Umbilical cord (tissue), 1 donor: ENCODE measurements at regions not wholly inside any gene's neighbourhood (a gene's known extent, or its start where the extent isn't known, plus 50 kb on each side); places are given as distances from the start of the nearest gene placed in this dataset.

Experiments used
- DNase-seq: peaks from one replicate; pipeline ENCODE4 v3.0.0-alpha.2; 2015; ENCODE audit warnings: low spot score

DNA sequence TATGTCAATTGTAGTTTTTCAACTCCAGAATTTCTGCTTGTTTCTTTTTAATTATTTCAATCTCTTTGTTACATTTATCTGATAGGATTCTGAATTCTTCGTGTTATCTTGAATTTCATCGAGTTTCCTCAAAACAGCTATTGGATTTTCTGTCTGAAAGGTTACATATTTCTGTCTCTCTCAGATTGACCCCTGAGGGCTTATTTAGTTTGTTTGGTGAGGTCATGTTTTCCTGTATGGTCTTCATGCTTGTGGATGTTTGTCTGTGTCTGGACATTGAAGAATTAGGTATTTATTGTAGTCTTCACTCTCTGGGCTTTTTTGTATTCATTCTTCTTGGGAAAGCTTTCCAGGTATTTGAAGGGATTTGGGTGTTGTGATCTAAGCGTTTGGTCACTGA, 85.6 kb downstream of the SNAPC1 start:
- DNase-seq, result no peak

DNA sequence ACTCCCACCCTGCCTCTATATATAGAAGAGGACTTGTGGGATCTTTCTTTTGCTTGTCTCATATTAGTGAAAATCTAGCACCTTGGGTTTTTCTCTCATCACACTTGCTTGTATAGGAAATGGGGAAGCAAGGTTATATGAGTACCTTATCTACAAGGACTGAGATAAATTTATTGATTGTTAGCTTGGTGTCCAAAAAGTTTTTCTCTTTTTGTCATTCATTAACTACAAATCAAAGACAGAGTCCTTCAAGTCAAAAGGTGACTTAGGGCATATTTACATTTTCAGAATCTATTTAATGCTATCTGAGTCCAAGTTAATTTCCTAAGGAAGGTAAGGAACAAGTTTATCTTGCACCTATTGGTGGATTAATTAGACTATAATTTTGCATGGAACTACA, 92.7 kb downstream of the SNAPC1 start:
- no peak for DNase-seq

DNA sequence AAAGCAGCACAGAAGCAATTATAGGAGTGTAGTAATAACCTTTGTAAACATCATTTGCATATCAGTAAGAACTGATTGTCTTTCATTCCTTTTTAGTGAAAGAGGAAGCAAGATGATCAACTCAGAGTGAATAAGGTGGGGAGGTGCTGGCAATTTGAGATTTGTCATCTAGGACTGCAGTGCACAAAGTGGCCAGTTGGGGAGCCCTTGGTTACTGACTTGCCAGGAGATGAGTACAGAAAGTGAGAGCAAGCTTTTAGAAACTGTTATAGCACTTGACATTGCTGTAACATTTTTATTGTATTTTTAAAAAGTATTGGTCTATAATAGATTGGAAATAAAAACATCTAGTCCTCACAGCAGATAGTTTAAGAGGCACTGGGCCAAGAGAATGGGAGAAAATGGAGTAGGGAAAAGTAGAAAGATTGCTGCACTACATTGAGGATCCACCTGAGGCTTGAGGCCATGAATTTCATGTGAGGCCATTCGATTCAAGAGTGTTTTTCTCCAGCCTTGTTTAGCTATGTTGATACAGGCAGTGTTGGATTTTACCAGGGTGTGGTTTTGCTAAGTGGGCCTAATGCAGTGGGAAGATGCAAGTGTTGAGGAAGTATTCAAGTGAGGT, 98.2 kb downstream of the SNAPC1 start:
- no peak for DNase-seq

DNA sequence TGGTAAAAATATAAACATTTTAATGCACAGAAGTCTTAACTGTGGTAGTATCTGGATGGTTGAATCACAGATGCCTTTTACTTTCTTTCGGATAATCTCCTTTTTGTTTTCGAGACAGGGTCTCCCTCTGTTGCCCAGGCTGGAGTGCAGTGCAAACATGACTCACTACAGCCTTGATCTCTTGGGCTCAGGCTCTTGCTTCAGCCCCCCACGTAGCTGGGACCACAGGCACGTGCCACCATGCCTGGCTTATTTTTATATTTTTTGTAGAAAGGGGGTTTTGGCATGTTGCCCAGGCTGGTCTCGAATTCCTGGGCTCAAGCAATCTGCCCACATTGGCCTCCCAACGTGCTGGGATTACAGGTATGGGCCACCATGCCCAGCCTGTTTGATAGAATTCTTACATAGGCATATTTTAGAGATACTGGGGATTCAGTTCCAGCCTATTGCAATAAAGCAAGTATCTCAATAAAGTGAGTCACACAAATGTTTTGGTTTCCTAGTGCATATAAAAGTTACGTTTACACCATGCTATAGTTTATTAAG, 99.2 kb downstream of the SNAPC1 start:
- no peak for DNase-seq

DNA sequence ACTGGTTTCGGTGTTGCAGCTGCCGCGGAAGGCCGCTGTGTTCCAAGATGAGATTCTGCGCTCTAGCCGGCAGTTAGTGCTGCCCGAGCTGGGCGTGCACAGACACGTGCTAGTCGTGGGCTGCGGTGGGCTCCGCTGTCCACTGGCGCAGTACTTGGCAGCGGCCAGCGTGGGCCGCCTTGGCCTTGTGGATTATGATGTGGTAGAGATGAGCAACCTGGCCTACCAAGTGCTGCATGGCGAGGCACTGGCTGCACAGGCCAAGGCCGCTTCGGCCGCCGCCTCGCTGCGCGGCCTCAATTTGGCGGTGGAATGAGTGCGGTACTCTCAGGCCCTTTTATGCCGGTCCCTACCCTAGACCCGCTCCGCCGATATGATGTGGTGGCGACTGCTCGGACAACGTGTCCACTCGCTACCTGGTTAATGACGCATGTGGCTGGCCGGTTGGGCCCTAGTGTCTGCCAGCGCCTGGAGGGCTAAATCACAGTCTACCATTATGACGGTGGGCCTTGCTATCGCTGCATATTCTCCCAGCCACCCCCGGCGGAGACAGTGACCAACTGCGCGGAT, 102.2 kb downstream of the SNAPC1 start:
- DNase-seq, result no peak

DNA sequence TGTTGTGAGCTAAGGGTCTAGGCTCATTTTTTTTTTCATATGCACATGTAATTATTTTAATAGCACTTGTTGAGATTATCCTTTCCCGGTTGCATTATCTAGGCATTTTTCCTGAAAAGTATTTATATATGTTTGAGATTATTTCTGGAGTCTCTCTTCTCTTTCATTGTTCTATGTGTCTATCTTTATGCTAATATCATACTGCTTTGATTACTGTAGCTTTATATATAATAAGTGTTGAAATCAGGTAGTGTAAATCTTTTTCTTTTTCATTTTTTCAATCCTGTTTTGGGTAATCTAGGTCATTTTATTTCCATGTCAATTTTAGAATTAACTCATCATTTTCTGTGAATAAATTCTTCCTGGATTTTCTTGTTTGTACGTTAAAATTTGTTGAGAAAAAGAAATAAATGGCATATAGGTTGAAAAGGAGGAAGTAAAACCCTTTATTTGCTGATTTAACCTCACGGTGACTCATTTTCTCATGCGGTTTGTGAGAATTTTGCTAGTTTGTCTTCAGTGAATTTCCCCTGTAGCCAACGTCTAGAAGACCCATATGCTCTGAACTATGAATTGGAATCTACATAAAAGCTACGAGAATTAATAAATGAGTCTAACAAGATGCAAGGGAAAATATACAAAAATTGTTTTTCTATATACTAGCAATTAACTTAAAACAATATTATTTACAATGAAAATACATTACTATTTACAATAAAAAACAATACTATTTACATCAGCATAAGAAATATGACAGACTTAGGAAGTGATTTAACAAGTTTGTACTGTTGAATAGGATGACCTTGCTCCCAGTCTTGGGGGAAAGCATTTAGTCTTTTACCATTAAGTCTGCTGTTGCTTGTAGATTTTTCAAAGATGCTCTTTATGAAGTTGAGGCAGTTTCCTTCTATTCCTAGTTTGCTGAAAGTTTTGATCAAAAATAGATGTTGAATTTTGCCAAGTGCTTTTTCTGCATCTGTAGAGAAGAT, 105.0 kb downstream of the SNAPC1 start:
- DNase-seq, result no peak

DNA sequence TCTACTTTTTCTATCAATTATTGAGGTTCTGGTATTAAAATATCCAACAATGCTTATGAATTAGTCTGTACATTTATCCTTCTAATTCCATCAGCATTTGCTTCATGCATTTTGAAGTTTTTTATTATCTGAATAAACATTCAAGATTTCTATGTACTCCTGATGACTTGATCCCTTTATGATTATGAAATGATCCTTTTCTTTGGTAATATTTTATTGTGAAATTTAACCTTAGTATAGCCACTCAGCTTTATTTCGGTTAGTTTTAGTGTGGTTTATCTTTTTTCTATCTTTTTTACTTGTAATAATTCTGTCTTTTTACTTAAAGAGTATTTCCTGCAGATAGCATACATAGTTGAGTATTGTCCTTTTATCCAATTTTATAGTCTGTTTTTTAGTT, 106.6 kb downstream of the SNAPC1 start:
- DNase-seq, result no peak

DNA sequence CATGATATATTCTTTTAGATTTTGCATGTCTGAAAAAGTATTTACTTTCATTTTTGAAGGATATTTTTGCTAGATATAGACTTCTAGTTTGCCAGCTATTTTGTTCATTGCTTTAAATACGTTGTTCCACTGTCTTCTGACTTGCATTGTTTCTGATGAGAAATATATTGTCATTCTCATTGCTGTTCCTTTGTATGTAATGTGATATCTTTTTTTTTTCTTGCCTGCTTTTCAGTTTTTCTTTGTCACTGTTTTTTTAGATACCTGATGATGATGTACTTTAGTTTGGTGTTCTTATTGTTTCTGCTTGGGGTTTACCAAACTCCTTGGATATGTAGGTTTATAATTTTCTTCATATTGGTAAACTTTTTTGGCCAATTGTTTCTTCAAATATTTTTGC, 107.9 kb downstream of the SNAPC1 start:
- DNase-seq, result no peak

DNA sequence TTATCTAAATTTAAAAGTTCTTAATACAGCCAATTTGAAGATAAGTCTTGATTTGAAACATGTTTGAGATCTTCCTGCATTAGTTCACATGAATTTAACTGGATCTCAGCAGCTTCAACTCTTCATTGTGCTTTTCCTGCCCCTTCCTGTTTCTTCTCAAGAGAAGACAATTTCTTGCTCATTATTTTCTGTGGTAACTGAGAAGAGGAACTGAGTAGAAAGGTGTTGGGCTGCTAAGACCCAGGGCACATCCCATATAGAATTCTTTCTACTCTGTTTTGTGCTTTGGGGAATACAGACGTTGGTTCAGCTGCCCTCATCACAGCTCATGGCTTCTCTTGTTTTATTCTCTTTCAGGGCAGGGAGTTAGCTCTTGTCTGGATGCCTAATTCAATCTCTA, 110.2 kb downstream of the SNAPC1 start:
- no peak for DNase-seq

DNA sequence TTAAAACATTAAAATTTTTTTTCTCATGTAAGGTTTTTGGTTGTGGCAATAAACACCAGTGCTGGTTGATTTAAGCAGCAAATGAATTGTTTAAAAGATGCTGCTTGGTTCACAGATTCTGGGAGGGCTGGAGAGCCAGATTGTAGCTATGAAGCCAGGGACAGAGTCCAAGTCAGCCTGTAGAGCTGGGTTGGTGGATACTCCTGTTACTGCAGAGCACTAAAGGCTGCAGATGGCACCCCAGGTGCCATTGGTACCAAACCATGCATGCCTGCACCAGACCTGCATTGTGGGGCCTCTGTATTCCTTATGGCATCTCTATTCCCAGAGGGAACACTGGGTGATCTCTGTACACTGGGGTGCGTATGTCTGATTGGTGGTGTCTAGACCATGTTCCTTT, 113.3 kb downstream of the SNAPC1 start:
- DNase-seq, result no peak

DNA sequence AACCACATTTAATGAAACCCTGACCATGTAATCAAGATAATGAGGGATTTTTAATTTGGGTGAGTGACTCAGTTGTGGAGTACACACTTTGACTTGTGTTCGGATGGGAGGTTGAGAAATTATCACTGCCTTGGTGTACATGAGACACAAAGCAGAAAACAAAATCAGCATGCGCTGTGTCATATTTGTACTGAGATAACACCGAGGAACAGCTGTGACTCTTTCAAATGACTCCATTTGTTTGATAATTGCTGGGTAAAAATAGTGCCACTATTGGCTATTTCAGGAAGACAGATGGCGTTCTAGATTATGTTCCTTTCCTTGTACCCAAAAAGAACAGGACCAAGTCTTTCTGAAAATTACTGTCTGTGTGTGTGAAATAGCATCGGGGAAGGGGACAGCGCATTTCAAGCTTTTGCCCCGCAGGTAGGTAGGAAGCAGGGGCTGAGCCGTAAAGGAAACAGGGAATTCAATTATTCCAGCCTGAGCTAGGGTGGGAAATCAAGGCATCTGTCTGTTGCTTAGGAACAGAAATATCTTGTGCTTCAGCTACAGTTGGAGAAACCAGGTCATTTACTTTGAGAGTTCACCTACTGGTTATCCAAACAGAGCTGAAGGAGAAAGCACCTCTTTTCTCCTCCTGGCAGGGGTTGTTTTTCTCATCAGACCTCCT, 114.3 kb downstream of the SNAPC1 start:
- DNase-seq, result no peak

DNA sequence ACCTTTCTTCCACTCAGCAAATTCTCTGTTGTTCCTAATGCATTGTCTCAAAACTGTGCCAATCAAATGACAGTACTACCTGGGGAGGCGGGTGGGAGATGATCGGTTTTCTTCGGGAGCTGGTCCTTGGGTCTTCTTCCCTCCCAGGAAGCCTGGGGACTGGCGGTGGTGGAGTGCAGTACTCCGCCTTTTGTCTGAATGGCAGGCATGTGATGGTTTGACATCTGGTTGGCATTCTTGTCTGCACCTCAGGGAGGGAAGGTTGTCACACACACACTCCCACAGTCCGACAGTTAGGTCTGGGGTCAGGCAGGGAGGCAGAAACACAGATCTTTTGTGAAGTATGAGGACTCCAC, 114.8 kb downstream of the SNAPC1 start:
- DNase-seq, result no peak

DNA sequence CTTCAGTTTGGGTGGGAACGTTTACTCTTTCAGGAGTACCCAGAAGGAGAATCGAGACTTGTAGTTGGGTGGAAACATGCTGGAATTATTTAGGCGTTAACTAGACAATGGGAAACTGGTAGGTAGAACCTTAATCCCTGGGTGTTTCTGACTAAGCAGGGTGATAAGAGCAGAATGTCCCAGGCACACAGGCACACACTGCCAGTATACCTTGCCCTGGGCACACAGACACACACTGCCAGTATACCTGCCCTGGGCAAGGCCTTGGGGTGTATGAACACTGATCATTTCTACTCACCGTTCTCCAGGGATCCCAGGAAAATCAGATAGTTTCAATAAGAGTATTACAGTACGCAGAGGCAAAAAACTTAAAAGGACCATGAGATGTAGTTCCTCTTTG, 115.5 kb downstream of the SNAPC1 start:
- DNase-seq, result no peak

DNA sequence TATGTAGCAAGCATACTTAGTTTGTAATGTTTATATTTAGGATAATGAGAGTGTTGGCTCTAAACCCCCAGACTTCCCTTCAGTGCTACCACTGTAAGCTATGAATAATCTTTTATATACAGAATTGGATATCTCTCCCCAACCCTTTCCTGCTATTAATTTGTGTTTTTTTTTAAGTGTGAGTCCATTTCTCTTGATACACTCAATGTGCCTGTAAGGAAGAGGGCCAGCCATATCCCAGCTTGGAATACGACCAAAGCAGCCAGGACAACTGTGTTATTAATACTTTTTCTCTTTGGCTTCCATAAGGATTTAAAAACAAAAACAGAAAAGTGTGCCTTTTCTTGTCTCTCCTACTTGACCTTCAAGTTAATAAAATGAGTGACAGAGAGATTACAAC, 116.7 kb downstream of the SNAPC1 start:
- DNase-seq, result no peak

DNA sequence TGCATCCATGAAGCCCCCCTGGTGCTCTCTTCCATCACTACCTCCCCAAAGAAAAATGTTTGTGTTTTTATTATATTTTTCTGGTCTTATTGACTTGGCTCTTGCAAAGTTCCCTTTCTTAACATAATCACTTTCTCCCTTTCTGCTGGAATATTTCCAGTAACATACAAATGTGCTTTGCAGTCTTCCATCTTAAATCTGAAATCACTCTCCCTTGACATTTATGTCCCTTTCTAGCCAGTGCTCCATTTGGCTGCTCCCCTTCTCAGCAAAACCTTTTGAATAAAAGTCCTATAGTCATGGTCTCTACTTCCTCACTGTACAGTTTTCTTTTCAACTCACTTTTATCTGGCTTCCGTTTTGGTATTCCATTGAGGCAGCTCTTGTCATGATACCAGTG, 118.8 kb downstream of the SNAPC1 start:
- no peak for DNase-seq

DNA sequence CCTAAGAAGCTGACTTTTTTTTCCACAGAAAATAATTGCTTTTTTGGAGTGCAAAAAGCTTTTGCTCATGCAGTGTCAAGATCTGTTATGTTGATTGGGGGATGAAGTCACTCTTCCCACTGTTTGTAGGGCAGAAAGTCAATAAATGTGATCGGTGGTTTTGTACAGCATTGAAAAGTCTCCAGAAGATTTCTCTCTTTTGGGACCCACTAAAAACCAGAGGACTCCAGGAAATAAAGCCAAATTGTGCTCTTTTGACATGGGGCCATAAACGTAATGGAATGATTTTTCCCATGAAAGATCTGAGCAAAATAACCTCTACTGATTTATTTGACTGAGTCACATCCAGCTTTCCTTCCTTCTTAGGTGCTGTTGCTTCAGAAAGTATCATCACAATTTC, 122.5 kb downstream of the SNAPC1 start:
- DNase-seq, result no peak

DNA sequence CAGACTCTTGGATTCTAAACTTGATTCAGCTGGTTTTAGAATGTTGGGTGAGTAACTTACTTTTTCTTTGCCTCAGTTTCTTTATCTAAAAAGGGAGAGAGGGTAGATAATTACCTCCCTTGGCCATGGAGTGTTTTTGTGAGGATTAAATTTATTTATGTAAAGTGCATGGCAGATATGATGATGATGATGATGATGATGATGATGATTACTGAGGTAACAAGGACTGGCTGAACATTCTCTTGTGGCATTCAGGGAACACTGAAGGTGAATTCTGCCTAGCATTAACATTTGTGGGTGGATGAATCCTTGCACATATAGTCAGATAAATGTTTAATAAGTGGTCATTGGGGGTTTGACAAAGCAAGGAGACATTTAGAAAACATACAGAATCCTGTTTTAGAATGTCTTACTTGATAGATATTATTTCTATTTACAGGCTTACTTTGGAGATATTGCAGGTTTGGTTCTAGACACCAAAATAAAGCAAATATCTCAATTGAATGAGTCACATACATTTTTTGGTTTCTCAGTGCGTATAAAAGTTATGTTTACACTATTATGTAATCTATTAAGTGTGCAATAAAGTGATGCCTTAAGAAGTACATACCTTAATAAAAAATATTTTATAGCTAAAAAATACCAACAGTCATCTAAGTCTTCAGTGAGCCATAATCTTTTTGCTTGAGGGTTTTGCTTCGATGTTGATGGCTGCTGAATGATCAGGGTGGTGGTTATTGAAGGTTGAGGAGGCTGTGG, 123.2 kb downstream of the SNAPC1 start:
- no peak for DNase-seq

DNA sequence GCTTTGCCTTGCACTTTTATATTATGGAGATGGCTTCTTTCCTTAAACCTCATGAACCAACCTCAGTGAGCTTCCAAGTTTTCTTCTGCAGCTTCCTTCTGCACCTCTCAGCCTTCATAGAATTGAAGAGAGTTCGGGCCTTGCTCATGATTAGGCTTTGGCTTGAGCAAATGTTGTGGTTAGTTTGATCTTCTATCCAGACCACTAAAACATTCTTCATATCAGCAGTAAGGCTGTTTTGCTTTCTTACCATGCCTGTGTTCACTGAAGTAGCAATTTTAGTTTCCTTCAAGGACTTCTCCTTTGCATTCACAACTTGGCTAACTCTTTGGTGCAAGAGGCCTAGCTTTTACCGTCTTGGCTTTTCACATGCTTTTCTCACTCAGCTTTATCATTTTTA, 125.4 kb downstream of the SNAPC1 start:
- no peak for DNase-seq

DNA sequence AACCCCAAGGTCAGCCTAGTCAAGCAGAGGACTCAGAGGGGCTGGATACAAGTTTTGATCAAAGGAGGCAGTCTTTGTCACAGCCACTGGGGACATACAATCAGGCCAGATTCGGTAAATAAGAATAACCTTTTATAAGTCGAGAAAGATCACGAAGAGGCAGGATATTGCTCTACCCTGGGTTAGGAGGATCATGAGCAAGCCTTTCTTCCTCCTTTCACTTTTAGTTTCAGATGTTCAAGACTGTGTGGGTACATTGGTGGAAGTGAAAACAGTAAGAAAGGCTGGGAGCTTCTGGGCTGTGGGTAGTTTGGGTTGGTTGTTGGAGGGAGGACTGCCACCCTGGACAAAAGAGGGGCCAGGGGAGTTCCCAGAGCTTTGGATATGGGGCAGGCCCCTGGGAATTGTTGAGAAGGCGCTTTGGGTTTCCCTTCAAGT, 127.7 kb downstream of the SNAPC1 start:
- no peak for DNase-seq

DNA sequence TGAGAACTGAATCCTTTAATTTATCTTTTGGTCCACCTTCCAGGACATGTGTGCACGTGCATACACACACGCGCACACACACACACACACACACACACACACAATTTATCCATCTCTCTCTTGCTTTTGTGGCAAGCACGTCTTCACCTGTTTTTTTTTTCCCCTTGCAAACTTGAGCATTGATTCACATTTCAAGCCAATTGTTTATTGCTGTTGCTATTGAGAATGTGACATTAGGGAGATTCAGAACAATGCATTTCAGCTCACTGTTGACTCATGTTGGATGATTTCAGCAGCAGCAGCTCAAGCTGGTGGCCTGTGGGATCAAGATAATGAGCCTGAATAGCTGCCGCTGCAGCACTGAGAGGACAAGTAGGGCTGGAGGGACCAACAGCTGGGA, 128.9 kb downstream of the SNAPC1 start:
- no peak for DNase-seq

DNA sequence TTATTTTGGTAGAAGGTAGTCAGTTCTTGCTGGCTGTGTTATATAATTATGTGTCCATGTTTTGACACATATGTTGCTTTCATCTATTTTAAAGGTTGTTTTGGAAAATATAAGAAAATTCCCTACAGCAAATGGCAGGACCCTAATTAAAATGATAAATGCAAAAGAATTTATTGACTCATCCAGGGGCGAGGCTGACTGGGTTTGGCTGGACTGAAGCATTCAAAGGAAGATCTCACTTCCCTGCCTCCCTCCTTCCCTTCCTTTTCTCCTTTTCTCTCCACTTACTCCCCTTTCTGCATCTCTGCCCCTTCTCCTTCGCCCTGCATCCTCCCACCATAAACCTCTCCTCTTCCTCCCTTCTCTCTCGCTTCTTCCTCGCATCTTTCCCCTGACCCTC, 129.6 kb downstream of the SNAPC1 start:
- DNase-seq, result no peak
